Activated naive CD4-positive, alpha-beta T cell treated with anti-CD3 and anti-CD28 coated beads, Interleukin-2, amount 10 ng/mL, durations not matched to agents 7 days and 5 days (primary cell): ENCODE measurements at regions not wholly inside any gene's neighbourhood (a gene's known extent, or its start where the extent isn't known, plus 50 kb on each side); places are given as distances from the start of the nearest gene placed in this dataset.
"Not testable (repeated sequence)": the region's sequence is repeated elsewhere in the genome, so short reads cannot be mapped to it uniquely, and the experiment has no call there.

ENCODE experiments used
- CTCF ChIA-PET: fragments of 350-600 bp; sonication (Branson Sonifier 250); formaldehyde crosslinking; loops from one replicate; lab custom pipeline; 2021; ENCODE audit warnings: antibody characterized with exemption; lab: Charles Lee
- DNase-seq: peaks from one replicate; pipeline ENCODE4 v3.0.0-alpha.2; 2020
- H3K27ac Mint-ChIP-seq: one replicate; pipeline ENCODE4 v1.8.0; 2021; ENCODE audit warnings: mild to moderate bottlenecking, moderate library complexity, mixed read lengths
- H3K27me3 Mint-ChIP-seq: one replicate; pipeline ENCODE4 v1.8.0; 2021; ENCODE audit warnings: mild to moderate bottlenecking, mixed read lengths
- H3K36me3 Mint-ChIP-seq: one replicate; pipeline ENCODE4 v1.8.0; 2021; ENCODE audit warnings: mixed read lengths
- H3K4me1 Mint-ChIP-seq: one replicate; pipeline ENCODE4 v1.8.0; 2021; ENCODE audit warnings: mixed read lengths
- H3K4me3 Mint-ChIP-seq: one replicate; pipeline ENCODE4 v1.8.0; 2021; ENCODE audit warnings: mild to moderate bottlenecking, moderate library complexity, mixed read lengths
- H3K9me3 Mint-ChIP-seq: one replicate; pipeline ENCODE4 v1.8.0; 2021; ENCODE audit warnings: mixed read lengths

- no peak for DNase-seq
- no peaks in the 10 kb centered on the region for H3K27me3 Mint-ChIP-seq
- CTCF ChIA-PET = no interaction called here
- H3K36me3 Mint-ChIP-seq = no peaks in the 10 kb centered on the region
- no peaks in the 10 kb centered on the region for H3K4me1 Mint-ChIP-seq
- no peak overlapping the region for H3K4me3 Mint-ChIP-seq
- H3K9me3 Mint-ChIP-seq = peaks cover 1% of the 10 kb centered on the region
- no peak overlapping the region for H3K27ac Mint-ChIP-seq
These were observed 70.4 kb downstream of the TDRD15 start for GRCh38 chr2:21194147-21194546.

GRCh38 chr2:21194858-21195271 lies 71.1 kb downstream of the TDRD15 start:
- no peaks in the 10 kb centered on the region for H3K4me1 Mint-ChIP-seq
- CTCF ChIA-PET = no interaction called here
- H3K36me3 Mint-ChIP-seq = no peaks in the 10 kb centered on the region
- no peak for DNase-seq
- H3K27me3 Mint-ChIP-seq = no peaks in the 10 kb centered on the region
- H3K9me3 Mint-ChIP-seq = peaks cover 1% of the 10 kb centered on the region
- H3K27ac Mint-ChIP-seq = no peak overlapping the region
- H3K4me3 Mint-ChIP-seq = no peak overlapping the region

- CTCF ChIA-PET = no interaction called here
- no peaks in the 10 kb centered on the region for H3K4me1 Mint-ChIP-seq
- H3K9me3 Mint-ChIP-seq = peaks cover 1% of the 10 kb centered on the region
- no peaks in the 10 kb centered on the region for H3K27me3 Mint-ChIP-seq
- no peak overlapping the region for H3K4me3 Mint-ChIP-seq
- no peak overlapping the region for H3K27ac Mint-ChIP-seq
- no peaks in the 10 kb centered on the region for H3K36me3 Mint-ChIP-seq
- no peak for DNase-seq
These were observed 71.6 kb downstream of the TDRD15 start for GRCh38 chr2:21195326-21195725.

GRCh38 chr2:21198637-21199036 lies 74.9 kb downstream of the TDRD15 start:
- DNase-seq = no peak
- H3K36me3 Mint-ChIP-seq = no peaks in the 10 kb centered on the region
- H3K4me1 Mint-ChIP-seq = no peaks in the 10 kb centered on the region
- no peak overlapping the region for H3K27ac Mint-ChIP-seq
- CTCF ChIA-PET = no interaction called here
- H3K4me3 Mint-ChIP-seq = no peak overlapping the region
- H3K9me3 Mint-ChIP-seq = no peaks in the 10 kb centered on the region
- H3K27me3 Mint-ChIP-seq = no peaks in the 10 kb centered on the region

- CTCF ChIA-PET = no interaction called here
- Mint-ChIP-seq H3K4me3 (no peak overlapping the region), H3K9me3 (no peaks in the 10 kb centered on the region), H3K27me3 (no peaks in the 10 kb centered on the region), H3K27ac (no peak overlapping the region), H3K36me3 (no peaks in the 10 kb centered on the region), H3K4me1 (no peaks in the 10 kb centered on the region)
- no peak for DNase-seq
These were observed 80.2 kb downstream of the TDRD15 start for GRCh38 chr2:21203976-21204375.

- H3K27ac Mint-ChIP-seq, H3K4me1 Mint-ChIP-seq, H3K36me3 Mint-ChIP-seq, DNase-seq, H3K27me3 Mint-ChIP-seq, H3K9me3 Mint-ChIP-seq, H3K4me3 Mint-ChIP-seq, CTCF ChIA-PET: not testable (repeated sequence)
These were observed 90.3 kb downstream of the TDRD15 start for GRCh38 chr2:21214085-21214484.

- Mint-ChIP-seq H3K27ac (no peak overlapping the region), H3K27me3 (no peaks in the 10 kb centered on the region), H3K4me3 (no peak overlapping the region), H3K9me3 (peaks cover 3% of the 10 kb centered on the region), H3K4me1 (no peaks in the 10 kb centered on the region), H3K36me3 (no peaks in the 10 kb centered on the region)
- no peak for DNase-seq
- CTCF ChIA-PET = no interaction called here
These were observed 93.7 kb downstream of the TDRD15 start for GRCh38 chr2:21217442-21217841.

- CTCF ChIA-PET = no interaction called here
- Mint-ChIP-seq H3K4me3 (no peak overlapping the region), H3K36me3 (no peaks in the 10 kb centered on the region), H3K27me3 (no peaks in the 10 kb centered on the region), H3K27ac (no peak overlapping the region), H3K9me3 (peaks cover 2% of the 10 kb centered on the region), H3K4me1 (no peaks in the 10 kb centered on the region)
- no peak for DNase-seq
These were observed 97.2 kb downstream of the TDRD15 start for GRCh38 chr2:21220930-21221329.

GRCh38 chr2:21223618-21224017 lies 99.8 kb downstream of the TDRD15 start:
- Mint-ChIP-seq H3K27me3 (no peaks in the 10 kb centered on the region), H3K27ac (no peak overlapping the region), H3K36me3 (no peaks in the 10 kb centered on the region), H3K9me3 (no peaks in the 10 kb centered on the region), H3K4me1 (no peaks in the 10 kb centered on the region), H3K4me3 (no peak overlapping the region)
- CTCF ChIA-PET = no interaction called here
- DNase-seq = no peak

- H3K36me3 Mint-ChIP-seq = no peaks in the 10 kb centered on the region
- H3K4me3 Mint-ChIP-seq = no peak overlapping the region
- H3K9me3 Mint-ChIP-seq = no peaks in the 10 kb centered on the region
- H3K4me1 Mint-ChIP-seq = no peaks in the 10 kb centered on the region
- no peak for DNase-seq
- H3K27ac Mint-ChIP-seq = no peak overlapping the region
- CTCF ChIA-PET = no interaction called here
- no peaks in the 10 kb centered on the region for H3K27me3 Mint-ChIP-seq
These were observed 104.5 kb downstream of the TDRD15 start for GRCh38 chr2:21228041-21228895.

GRCh38 chr2:21229302-21229701 lies 105.5 kb downstream of the TDRD15 start:
- DNase-seq = no peak
- H3K4me3 Mint-ChIP-seq = no peak overlapping the region
- CTCF ChIA-PET = no interaction called here
- H3K27ac Mint-ChIP-seq = no peak overlapping the region
- H3K4me1 Mint-ChIP-seq = no peaks in the 10 kb centered on the region
- no peaks in the 10 kb centered on the region for H3K9me3 Mint-ChIP-seq
- no peaks in the 10 kb centered on the region for H3K36me3 Mint-ChIP-seq
- H3K27me3 Mint-ChIP-seq = no peaks in the 10 kb centered on the region

- Mint-ChIP-seq H3K27ac (no peak overlapping the region), H3K36me3 (no peaks in the 10 kb centered on the region)
These were observed 106.4 kb downstream of the TDRD15 start for GRCh38 chr2:21230140-21230539.

GRCh38 chr2:21231985-21232384 lies 108.2 kb downstream of the TDRD15 start:
- DNase-seq = no peak
- H3K4me3 Mint-ChIP-seq = no peak overlapping the region
- no peaks in the 10 kb centered on the region for H3K36me3 Mint-ChIP-seq
- no peaks in the 10 kb centered on the region for H3K27me3 Mint-ChIP-seq
- no peak overlapping the region for H3K27ac Mint-ChIP-seq
- H3K9me3 Mint-ChIP-seq = no peaks in the 10 kb centered on the region
- no peaks in the 10 kb centered on the region for H3K4me1 Mint-ChIP-seq
- CTCF ChIA-PET = interaction anchor here (0.7 kb wide), 1 partner anchor 554 kb away, joined by 5 read pairs; no protein-coding TSS in a partner anchor

More at GRCh38 chr2:21230140-21230539, 106.4 kb downstream of the TDRD15 start:
- Mint-ChIP-seq H3K4me3 (no peak overlapping the region), H3K4me1 (no peaks in the 10 kb centered on the region), H3K27me3 (no peaks in the 10 kb centered on the region), H3K9me3 (no peaks in the 10 kb centered on the region)
- no peak for DNase-seq
- CTCF ChIA-PET = no interaction called here

GRCh38 chr2:21233194-21233593 lies 109.4 kb downstream of the TDRD15 start:
- CTCF ChIA-PET = no interaction called here
- no peak for DNase-seq
- Mint-ChIP-seq H3K4me3 (no peak overlapping the region), H3K27ac (no peak overlapping the region), H3K36me3 (no peaks in the 10 kb centered on the region), H3K27me3 (no peaks in the 10 kb centered on the region), H3K9me3 (no peaks in the 10 kb centered on the region), H3K4me1 (no peaks in the 10 kb centered on the region)

- Mint-ChIP-seq H3K27ac (no peak overlapping the region), H3K4me1 (no peaks in the 10 kb centered on the region), H3K36me3 (no peaks in the 10 kb centered on the region), H3K4me3 (no peak overlapping the region), H3K27me3 (no peaks in the 10 kb centered on the region), H3K9me3 (no peaks in the 10 kb centered on the region)
- no peak for DNase-seq
- CTCF ChIA-PET = no interaction called here
These were observed 110.2 kb downstream of the TDRD15 start for GRCh38 chr2:21234001-21234400.
